ENCODE measurements at regions not wholly inside any gene's neighbourhood (a gene's known extent, or its start where the extent isn't known, plus 50 kb on each side); places are given as distances from the start of the nearest gene placed in this dataset.

DNA sequence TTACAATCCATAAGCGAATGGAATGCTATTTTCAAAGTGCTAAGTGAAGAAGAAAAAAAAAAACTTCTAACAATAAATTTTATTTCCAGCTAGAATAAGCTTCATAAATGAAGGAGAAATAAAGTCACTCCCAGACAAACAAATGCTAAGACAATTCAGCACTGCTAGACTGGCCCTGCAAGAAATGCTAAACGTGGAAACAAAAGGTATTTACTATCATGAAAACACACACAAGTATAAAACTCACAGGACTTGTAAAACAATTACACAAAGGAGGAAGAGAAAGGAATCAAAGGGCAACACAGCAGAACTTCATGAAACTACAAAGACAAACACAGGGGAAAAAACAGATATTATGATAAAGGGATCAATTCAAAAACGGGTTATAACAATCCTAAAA is 85.8 kb upstream of the NELL2 start:
- DNase-seq, result no peak

DNA sequence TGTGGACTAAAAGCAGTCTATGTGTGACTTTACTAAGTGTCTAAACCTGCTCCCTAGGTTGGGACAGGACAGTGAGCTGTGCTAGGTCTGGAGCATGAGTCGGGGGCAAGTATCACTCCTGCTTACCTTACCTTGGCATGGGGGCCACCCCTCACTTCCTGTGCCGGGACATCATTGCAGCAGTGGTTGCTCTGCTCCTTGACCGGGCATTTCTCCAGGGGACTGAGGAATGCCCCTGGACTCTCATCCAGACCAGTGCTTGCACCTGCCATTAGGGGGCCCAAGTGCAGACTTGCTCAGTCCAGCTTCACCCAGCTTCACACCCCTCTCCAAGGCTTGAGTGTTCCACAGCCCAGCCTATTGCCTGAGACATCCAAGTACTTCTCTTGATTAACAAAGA is 84.7 kb upstream of the NELL2 start:
- DNase-seq, result no peak

DNA sequence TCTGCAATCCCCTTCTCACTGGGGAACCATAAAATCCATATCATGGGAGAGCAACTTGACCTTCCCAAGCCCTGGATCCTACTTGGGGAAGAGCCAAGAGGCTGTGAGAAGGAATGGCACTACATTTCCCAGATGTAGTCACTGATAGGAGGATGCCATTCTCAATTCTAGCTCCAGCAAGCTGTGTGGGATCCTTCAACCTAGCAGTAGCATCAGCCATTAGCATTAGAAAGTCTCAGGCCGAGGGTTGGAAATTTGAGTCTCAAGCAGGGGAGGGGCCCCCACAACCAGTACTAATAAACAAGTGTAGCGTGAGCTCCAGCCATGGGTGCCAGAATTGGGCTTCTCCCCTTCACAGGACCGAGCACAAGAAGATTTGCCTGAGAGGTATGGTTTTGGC is 84.3 kb upstream of the NELL2 start:
- no peak for DNase-seq

DNA sequence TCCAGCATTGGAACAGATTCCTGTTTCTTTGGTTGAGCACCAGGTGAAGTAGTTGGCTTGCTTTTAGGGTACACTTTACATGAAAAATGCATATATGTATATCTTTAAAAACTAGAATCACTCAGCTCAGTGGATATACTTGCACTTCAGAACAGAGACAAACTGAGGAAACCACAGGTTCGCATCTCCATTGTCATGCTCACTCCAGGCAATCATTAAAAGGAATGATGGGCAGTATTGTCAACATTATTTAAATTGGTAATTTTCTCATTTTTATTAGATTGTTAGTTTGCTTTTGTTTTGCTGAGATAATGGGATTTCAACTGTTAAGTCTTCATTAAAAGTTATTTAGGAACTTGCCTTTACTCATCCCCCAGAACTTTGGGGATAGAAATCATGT is 71.0 kb upstream of the NELL2 start:
- no peak for DNase-seq

DNA sequence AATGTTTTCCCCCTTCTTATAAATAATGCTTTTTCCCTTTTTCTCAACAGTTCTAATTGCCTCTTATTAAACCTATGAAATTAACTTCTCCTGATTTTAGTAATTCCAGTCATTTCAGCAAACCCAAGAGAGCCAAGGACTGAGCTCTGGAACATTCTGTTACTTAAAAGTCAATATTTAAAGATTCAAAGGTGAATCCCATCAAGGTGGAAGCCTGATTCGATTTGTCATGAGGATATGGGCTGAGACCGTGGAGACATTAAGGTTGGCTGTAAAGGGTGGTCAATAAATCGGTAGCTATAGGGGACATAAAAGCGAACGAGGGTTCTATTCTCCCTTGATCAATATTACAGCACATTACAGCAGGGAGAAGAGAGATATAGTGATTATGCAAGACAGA is 66.6 kb upstream of the NELL2 start:
- DNase-seq, result no peak

DNA sequence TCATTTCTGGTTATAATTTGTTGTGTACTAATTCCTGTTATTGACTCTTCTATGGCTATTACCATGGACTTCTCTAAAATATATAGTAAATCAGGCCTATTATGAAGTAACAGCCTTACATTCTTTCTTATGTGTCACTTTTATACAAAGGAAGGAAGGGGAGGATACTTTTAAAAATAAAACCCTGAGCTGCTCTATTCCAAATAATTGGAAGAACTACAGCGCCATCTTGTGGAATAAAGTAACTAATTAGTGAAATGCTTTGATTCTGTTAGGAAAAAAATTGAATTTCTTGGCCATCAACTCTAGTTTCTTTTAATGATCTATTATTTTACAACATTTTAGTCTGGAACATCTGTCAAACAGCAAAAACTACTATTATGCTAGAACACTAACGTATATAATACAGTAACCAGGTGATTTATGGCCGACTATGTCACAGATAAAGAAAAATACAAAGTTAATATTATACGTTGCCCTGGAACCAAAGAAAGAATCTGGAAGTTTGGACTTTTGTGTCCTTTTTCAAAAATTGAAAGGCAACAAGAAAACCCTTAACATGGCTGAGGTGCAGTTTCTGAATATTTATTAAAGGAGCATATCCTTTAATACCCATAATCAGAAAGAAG is 55.0 kb upstream of the NELL2 start:
- peak; percentile 78 for DNase-seq

DNA sequence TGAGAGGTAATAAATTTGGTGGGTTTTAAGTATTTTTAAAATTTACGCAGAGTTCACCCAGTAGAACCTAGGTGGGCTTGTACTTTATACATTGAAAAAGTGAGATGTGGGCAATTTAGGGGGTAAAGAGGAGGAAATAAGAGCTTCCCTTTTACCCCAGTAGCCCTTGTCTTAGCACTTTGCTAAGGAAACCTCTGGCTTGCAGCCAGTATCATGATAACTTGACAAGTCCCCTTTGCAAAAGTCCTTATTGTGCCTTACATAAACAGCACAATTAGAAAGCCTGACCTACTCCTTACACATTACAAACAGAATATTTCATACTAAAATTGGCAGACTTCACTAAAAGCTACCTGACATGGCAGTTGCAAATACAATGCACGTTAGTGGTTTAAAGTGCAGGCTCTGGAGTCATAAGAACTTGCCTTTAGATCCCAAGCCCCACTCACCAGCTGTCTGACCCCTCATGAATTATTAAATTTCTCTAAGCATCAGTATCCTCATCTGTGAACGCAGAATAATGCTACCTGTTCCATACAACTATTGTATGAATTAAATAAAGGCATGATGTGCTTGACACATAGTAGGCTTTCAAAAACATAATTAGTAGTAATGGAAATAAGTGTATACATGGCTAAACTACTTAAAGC is 53.2 kb upstream of the NELL2 start:
- DNase-seq, result no peak
